GM19395 (cell line): ENCODE measurements at regions not wholly inside any gene's neighbourhood (a gene's known extent, or its start where the extent isn't known, plus 50 kb on each side); places are given as distances from the start of the nearest gene placed in this dataset.
"Not testable (repeated sequence)": the region's sequence is repeated elsewhere in the genome, so short reads cannot be mapped to it uniquely, and the experiment has no call there.

Experiments used
- ATAC-seq: cut with Tn5 transposase; IDR thresholded peaks from one replicate; pipeline ENCODE4 v1.9.1; 2021; ENCODE audit warnings: mild to moderate bottlenecking, moderate library complexity; ENCODE audit not compliant: unreplicated experiment

GRCh38 chr3:10109-10996 is 186.2 kb upstream of the CHL1 start:
- not testable (repeated sequence) for ATAC-seq

GRCh38 chr3:11734-12133 is 184.8 kb upstream of the CHL1 start:
- no peak for ATAC-seq

- no peak for ATAC-seq
These were observed 181.9 kb upstream of the CHL1 start for GRCh38 chr3:14652-15051.

- no peak for ATAC-seq
These were observed 180.2 kb upstream of the CHL1 start for GRCh38 chr3:16366-16765.

DNA sequence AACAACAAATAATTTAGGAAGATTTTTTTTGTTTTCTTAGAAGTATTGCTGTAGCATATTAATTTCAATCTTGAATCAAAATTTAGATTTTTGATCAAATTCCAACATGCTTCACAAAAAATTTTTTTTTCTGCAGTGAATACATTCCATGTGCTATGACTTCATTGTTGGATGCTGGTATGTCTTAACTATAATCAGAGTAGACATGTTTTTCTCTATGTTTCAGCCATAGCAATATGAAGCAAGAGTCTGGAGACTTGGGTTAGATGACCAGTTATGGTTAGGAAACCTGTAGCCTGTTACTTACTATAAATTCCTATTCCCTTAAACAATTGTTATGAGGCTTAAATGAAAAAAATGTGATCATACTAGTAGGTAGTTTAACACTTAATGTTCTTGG is 176.1 kb upstream of the CHL1 start:
- ATAC-seq, result no peak

- ATAC-seq, result no peak
These were observed 172.6 kb upstream of the CHL1 start for GRCh38 chr3:24006-24405.

DNA sequence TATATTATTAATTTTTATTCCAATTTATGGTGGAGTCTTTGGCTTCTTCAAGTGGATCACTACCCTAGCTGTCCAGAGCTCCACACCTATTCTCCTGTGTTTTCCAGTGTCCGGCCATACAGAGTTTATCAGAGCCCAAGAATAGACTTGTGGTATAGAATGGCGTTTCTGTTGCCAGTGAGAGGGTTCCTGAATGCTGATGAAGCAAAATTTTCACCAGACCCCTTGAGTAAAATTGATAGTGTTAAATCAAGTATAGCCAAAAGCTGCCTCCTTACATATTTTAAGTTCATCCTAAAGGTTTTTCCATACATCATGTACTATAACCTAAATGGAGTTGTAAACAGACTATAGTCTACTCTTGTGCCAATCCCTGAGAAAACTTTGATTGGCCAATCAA is 171.5 kb upstream of the CHL1 start:
- ATAC-seq, result no peak

DNA sequence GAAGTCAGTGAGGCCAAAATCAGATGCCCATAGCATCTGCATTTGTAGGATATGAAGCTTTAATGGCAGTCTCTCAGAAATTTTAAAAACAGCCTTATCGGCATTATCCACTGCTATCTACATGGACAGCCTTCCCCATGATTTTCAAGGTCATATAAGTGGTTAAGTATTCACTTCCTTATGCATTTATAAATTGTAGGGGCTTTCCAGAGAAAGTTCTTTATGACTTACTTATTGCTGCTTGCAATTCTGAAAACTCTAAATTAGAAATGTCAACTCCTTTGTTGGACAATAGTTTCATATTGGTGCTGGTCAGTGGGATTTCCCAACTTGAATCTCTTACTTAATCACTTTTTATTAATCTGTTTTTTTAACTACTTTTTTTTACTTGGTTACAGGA is 160.6 kb upstream of the CHL1 start:
- ATAC-seq, result not testable (repeated sequence)

- not testable (repeated sequence) for ATAC-seq
These were observed 153.5 kb upstream of the CHL1 start for GRCh38 chr3:42871-43744.

GRCh38 chr3:44028-44676 is 152.4 kb upstream of the CHL1 start:
- no peak for ATAC-seq

DNA sequence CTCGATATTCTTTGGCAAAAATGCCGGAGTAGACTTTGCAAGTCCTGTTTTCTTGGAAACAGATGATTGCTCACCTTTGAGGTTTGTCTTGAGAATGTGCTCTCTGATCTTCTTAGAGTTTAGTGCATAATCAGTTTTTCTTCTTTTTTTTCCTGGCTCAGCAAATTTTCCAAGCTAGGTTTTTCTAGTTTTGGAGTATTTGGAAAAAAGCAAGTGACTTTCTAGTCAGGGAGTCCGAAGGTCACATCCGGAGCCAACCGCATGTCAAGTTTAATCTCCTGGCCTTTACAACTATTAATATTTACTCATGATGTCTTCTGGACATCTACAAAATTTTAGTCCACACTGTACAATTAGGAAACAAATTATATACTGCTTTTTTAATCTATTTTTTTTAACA is 151.6 kb upstream of the CHL1 start:
- ATAC-seq, result not testable (repeated sequence)

DNA sequence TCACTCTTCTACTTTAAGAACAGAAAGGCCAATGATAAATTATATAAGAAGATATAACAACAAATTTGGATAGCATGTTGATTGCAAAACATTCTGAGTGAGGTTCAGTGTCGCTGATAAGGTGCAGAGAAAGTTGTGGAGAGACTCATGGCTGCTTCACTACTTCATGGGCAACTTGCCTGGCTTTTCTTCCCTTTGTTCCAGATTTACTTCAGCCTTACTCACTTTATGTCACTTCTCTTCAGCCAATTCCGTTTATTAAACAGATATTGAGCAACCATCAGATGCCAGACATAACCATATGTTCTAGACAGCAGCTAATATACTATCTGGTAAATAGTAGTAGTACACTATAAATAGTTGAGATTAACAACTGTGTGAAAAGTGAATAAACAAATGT is 150.0 kb upstream of the CHL1 start:
- ATAC-seq, result no peak

- ATAC-seq, result not testable (repeated sequence)
These were observed 143.1 kb upstream of the CHL1 start for GRCh38 chr3:53441-53840.

GRCh38 chr3:54240-54639 is 142.3 kb upstream of the CHL1 start:
- ATAC-seq, result no peak

GRCh38 chr3:56672-57071 is 139.9 kb upstream of the CHL1 start:
- ATAC-seq, result no peak

DNA sequence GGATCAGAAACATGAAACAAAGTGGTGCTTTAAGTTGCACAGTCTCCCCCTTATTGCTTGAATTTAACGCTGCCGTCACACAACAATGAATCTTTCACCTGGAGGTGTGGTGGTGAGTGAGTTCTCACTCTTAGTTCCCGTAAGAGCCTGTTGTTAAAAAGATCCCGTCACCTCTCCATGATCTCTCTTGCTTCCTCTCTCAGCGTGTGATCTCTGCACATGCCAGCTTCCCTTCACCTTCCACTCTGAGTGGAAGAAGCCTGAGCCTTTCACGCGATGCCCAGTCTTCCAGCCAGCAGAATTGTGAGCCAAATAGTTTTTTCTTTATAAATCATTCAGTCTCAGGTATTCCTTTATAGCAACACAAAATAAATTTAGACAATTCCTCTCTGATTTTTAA is 136.7 kb upstream of the CHL1 start:
- no peak for ATAC-seq

DNA sequence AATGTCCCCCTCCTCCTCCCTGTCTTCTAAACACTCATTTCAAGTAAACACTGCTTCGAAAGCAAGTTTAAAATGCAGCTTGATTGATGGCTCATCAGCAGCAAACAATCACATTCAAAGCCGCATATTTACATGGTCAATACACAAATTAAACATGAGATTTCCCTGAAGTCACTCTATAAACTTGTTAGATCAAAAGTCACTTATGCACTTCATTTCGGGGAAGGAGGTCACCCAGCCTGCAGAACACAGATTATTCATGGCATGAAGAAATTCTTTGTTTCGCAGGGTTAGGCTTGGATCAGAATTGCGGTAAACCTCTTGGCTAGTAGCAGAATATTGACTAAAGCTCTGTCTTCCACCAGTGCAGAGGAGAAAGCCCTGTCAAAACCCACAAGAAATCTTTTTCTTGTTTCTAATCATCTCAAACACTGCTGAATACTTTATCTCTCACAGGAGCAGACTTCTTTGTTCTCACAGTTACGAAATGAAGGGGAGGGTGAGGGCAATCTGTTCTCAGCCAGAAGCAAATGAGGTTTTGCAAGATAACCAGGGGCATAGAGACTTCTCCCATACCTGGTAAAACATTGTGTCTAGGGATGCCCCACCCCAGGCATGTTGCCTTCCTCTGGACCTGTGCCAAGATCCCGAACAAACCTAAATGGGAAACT is 133.3 kb upstream of the CHL1 start:
- ATAC-seq, result no peak

DNA sequence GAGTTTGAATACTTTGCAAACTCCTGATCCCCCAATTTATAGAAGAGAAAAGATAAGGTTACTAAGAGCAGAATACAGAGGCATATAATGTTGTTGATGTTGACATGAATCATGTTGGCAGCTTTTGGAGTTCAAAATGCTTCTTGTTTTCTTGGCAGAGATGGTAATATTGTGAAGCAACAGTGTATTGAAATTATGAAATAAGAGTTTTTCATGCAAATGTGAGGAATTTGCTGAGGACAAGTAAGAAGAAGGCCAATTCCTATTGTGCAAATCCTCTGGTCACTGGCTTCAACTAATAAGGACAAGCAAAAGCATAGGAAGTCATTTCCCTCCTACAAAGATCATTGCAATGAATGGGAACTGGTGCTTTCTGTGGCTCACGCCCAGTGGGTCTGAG is 126.9 kb upstream of the CHL1 start:
- no peak for ATAC-seq

- no peak for ATAC-seq
These were observed 123.8 kb upstream of the CHL1 start for GRCh38 chr3:72776-73175.

GRCh38 chr3:73271-73670 is 123.3 kb upstream of the CHL1 start:
- ATAC-seq, result no peak

GRCh38 chr3:74676-75243 is 121.8 kb upstream of the CHL1 start:
- no peak for ATAC-seq
